DND-41 (cell line): ENCODE measurements at regions not wholly inside any gene's neighbourhood (a gene's known extent, or its start where the extent isn't known, plus 50 kb on each side); places are given as distances from the start of the nearest gene placed in this dataset.

ENCODE experiments used
- CTCF ChIP-seq: IDR thresholded peaks from 2 replicates; pipeline ENCODE4 v1.5.1; 2012; ENCODE audit warnings: borderline replicate concordance, low read length, moderate library complexity, mild to moderate bottlenecking; ENCODE audit not compliant: poor library complexity, severe bottlenecking; ENCODE audit errors: extremely low read depth
- EZH2 ChIP-seq: IDR thresholded peaks from 3 replicates; pipeline ENCODE4 v1.6.1; 2012; ENCODE audit warnings: borderline replicate concordance, low read depth, mild to moderate bottlenecking, moderate library complexity, low read length, inconsistent platforms; ENCODE audit not compliant: severe bottlenecking

- TF ChIP-seq CTCF (no peak), EZH2 (no peak)
Measured at GRCh38 chr6:95325916-95326315, 251.4 kb upstream of the MANEA start.
